SK-N-SH (cell line): ENCODE measurements at regions not wholly inside any gene's neighbourhood (a gene's known extent, or its start where the extent isn't known, plus 50 kb on each side); places are given as distances from the start of the nearest gene placed in this dataset.

Experiments
- CHD2 ChIP-seq: fragments of 150-350 bp; IDR thresholded peaks from 2 replicates; pipeline ENCODE4 v1.6.1; 2018; ENCODE audit warnings: low read length; ENCODE audit not compliant: partially characterized antibody
- FOXJ3 ChIP-seq: sonication (generic); formaldehyde crosslinking; IDR thresholded peaks from 2 replicates; pipeline ENCODE4 v1.5.1; 2020; ENCODE audit warnings: mild to moderate bottlenecking, missing genetic modification reagents
- GABPA ChIP-seq: IDR thresholded peaks from 2 replicates; pipeline ENCODE4 v1.4.0; 2012; ENCODE audit warnings: low read depth, mild to moderate bottlenecking
- MAX ChIP-seq: IDR thresholded peaks from 2 replicates; pipeline ENCODE4 v1.4.0; 2012; ENCODE audit warnings: low read depth
- NRF1 ChIP-seq: IDR thresholded peaks from 2 replicates; pipeline ENCODE4 v1.6.1; 2012; ENCODE audit warnings: low read depth, mild to moderate bottlenecking, low read length
- POLR2AphosphoS5 ChIP-seq: IDR thresholded peaks from 2 replicates; pipeline ENCODE4 v1.6.1; 2012; ENCODE audit warnings: low read depth, low read length
- RAD21 ChIP-seq: IDR thresholded peaks from 2 replicates; pipeline ENCODE4 v1.6.1; 2012; ENCODE audit warnings: mild to moderate bottlenecking, low read length
- RXRA ChIP-seq: IDR thresholded peaks from 2 replicates; pipeline ENCODE4 v1.4.0; 2012; ENCODE audit warnings: low read depth, mild to moderate bottlenecking, borderline replicate concordance
- TAF1 ChIP-seq: IDR thresholded peaks from 2 replicates; pipeline ENCODE4 v1.6.1; 2012; ENCODE audit warnings: low read depth, mild to moderate bottlenecking, low read length, moderate library complexity, borderline replicate concordance
- YY1 ChIP-seq: IDR thresholded peaks from 2 replicates; pipeline ENCODE4 v1.4.0; 2012; ENCODE audit warnings: low read depth, mild to moderate bottlenecking
- TF ChIP-seq, protein P1 (sequence below): fragments of 200-600 bp; sonication (generic); IDR thresholded peaks from 2 replicates; pipeline ENCODE4 v1.6.1; 2017; ENCODE audit warnings: antibody characterized with exemption, mild to moderate bottlenecking, moderate library complexity
- TF ChIP-seq, protein P2 (sequence below): IDR thresholded peaks from 2 replicates; pipeline ENCODE4; 2012
- TF ChIP-seq, protein P3 (sequence below): fragments of 150-350 bp; IDR thresholded peaks from 2 replicates; pipeline ENCODE4 v1.6.1; 2017; ENCODE audit warnings: antibody characterized with exemption, low read length, low read depth, borderline replicate concordance
- TF ChIP-seq, protein P4 (sequence below): IDR thresholded peaks from 2 replicates; pipeline ENCODE4 v1.6.1; 2012; ENCODE audit warnings: mild to moderate bottlenecking, low read depth, low read length, moderate library complexity

DNA sequence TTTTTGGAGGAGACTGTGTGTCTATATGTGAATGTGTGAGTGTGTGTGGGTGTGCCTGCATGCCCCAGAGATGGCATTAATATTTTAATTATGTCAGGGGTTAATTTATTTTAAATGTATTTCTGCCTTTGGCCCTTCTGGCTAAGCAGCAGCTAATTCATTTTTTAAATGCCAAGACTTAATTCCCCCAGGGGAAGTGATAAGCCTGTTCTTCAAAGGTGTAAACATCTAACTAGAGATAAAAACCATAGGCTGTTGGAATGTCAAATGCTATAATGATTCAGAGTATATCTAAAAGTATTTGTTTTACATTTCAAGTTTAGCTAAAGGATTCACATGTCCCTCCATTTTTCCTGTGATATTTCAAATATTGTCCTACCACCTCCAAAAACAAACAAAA lies 184.7 kb downstream of the SPP2 start:
- TF ChIP-seq FOXJ3 (CRISPR knock-in tag) (no peak), RXRA (no peak), MAX (no peak), GABPA (no peak), CHD2 (no peak), YY1 (no peak), RAD21 (no peak), TAF1 (no peak), POLR2AphosphoS5 (no peak), NRF1 (no peak)
- TF ChIP-seq, protein P1, sequence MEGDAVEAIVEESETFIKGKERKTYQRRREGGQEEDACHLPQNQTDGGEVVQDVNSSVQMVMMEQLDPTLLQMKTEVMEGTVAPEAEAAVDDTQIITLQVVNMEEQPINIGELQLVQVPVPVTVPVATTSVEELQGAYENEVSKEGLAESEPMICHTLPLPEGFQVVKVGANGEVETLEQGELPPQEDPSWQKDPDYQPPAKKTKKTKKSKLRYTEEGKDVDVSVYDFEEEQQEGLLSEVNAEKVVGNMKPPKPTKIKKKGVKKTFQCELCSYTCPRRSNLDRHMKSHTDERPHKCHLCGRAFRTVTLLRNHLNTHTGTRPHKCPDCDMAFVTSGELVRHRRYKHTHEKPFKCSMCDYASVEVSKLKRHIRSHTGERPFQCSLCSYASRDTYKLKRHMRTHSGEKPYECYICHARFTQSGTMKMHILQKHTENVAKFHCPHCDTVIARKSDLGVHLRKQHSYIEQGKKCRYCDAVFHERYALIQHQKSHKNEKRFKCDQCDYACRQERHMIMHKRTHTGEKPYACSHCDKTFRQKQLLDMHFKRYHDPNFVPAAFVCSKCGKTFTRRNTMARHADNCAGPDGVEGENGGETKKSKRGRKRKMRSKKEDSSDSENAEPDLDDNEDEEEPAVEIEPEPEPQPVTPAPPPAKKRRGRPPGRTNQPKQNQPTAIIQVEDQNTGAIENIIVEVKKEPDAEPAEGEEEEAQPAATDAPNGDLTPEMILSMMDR, result no peak
- TF ChIP-seq, protein P2, sequence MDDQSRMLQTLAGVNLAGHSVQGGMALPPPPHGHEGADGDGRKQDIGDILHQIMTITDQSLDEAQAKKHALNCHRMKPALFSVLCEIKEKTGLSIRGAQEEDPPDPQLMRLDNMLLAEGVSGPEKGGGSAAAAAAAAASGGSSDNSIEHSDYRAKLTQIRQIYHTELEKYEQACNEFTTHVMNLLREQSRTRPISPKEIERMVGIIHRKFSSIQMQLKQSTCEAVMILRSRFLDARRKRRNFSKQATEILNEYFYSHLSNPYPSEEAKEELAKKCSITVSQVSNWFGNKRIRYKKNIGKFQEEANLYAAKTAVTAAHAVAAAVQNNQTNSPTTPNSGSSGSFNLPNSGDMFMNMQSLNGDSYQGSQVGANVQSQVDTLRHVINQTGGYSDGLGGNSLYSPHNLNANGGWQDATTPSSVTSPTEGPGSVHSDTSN, result no peak
- TF ChIP-seq, protein P3, sequence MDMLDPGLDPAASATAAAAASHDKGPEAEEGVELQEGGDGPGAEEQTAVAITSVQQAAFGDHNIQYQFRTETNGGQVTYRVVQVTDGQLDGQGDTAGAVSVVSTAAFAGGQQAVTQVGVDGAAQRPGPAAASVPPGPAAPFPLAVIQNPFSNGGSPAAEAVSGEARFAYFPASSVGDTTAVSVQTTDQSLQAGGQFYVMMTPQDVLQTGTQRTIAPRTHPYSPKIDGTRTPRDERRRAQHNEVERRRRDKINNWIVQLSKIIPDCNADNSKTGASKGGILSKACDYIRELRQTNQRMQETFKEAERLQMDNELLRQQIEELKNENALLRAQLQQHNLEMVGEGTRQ, result no peak
- TF ChIP-seq, protein P4, sequence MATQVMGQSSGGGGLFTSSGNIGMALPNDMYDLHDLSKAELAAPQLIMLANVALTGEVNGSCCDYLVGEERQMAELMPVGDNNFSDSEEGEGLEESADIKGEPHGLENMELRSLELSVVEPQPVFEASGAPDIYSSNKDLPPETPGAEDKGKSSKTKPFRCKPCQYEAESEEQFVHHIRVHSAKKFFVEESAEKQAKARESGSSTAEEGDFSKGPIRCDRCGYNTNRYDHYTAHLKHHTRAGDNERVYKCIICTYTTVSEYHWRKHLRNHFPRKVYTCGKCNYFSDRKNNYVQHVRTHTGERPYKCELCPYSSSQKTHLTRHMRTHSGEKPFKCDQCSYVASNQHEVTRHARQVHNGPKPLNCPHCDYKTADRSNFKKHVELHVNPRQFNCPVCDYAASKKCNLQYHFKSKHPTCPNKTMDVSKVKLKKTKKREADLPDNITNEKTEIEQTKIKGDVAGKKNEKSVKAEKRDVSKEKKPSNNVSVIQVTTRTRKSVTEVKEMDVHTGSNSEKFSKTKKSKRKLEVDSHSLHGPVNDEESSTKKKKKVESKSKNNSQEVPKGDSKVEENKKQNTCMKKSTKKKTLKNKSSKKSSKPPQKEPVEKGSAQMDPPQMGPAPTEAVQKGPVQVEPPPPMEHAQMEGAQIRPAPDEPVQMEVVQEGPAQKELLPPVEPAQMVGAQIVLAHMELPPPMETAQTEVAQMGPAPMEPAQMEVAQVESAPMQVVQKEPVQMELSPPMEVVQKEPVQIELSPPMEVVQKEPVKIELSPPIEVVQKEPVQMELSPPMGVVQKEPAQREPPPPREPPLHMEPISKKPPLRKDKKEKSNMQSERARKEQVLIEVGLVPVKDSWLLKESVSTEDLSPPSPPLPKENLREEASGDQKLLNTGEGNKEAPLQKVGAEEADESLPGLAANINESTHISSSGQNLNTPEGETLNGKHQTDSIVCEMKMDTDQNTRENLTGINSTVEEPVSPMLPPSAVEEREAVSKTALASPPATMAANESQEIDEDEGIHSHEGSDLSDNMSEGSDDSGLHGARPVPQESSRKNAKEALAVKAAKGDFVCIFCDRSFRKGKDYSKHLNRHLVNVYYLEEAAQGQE, result no peak
